K562 (cell line): ENCODE measurements at regions not wholly inside any gene's neighbourhood (a gene's known extent, or its start where the extent isn't known, plus 50 kb on each side); places are given as distances from the start of the nearest gene placed in this dataset.

Experiments
- ATAC-seq: fragments of 200-7000 bp; cut with Tn5 transposase; 3 replicates; pipeline ENCODE4 v1.9.1; 2020; ENCODE audit warnings: moderate library complexity
- BruUV-seq: library from RNA; stranded (reverse); fragments of 400-500 nt; replicated peaks from 2 replicates; lab custom pipeline; 2021; lab: Mats Ljungman, UMichigan
- CTCF ChIA-PET: fragments of 300-600 bp; formaldehyde crosslinking; extraction: SDS; loops from one replicate; lab custom pipeline; 2021; ENCODE audit warnings: low intra/inter-chr PET ratio; lab: Yijun Ruan, JAX
- POLR2A ChIA-PET: fragments of 300-600, 350-650 bp; sonication (Branson Sonifier 250); formaldehyde crosslinking; extraction: SDS; loops from one replicate; lab custom pipeline; 2021; ENCODE audit warnings: antibody characterized with exemption, inconsistent platforms; lab: Yijun Ruan, JAX
- DNase-seq, 4 experiments: peaks; one replicate each; pipeline versions ENCODE4 v3.0.0 to v3.0.0-alpha.2; 2011 to 2018; ENCODE audit warnings: low spot score in 3 of 4, mixed read lengths in 3 of 4; ENCODE audit errors: extremely low read depth in 1 of 4
- FAIRE-seq: peaks from 2 replicates; lab custom pipeline; 2011; peaks lifted over from hg19 to GRCh38; lab: Jason Lieb, UNC
- H2AFZ ChIP-seq: 2 replicates; pipeline ENCODE4 v1.6.0; 2011; ENCODE audit warnings: low read depth, low read length, control low read depth, inconsistent platforms
- H3K27ac ChIP-seq: fragments of 200-600 bp; 3 replicates; pipeline ENCODE4 v1.8.0; 2011; ENCODE audit warnings: low read depth, mild to moderate bottlenecking, control low read depth, inconsistent platforms, low read length, moderate library complexity, mixed read lengths; ENCODE audit errors: extremely low read depth
- H3K27me3 ChIP-seq, 2 experiments: fragments of 300-600 bp in 1 of 2; 2 replicates in 1 of 2; 3 replicates in 1 of 2; pipeline versions ENCODE4 v1.6.0 to v1.8.0; 2011; ENCODE audit warnings: inconsistent platforms in 2 of 2, low read length in 2 of 2, mild to moderate bottlenecking in 1 of 2, mixed read lengths in 1 of 2, moderate library complexity in 1 of 2; ENCODE audit not compliant: control insufficient read depth in 2 of 2, insufficient read depth in 2 of 2
- H3K36me3 ChIP-seq: fragments of 300-600 bp; 3 replicates; pipeline ENCODE4 v1.8.0; 2011; ENCODE audit warnings: mild to moderate bottlenecking, low read length, inconsistent platforms; ENCODE audit not compliant: control insufficient read depth, insufficient read depth
- H3K4me1 ChIP-seq, 2 experiments: fragments of 200-600 bp in 1 of 2; replicated peaks in 1 of 2; 2 replicates in 1 of 2; 3 replicates in 1 of 2; pipeline versions ENCODE4 v1.5.1 to v1.8.0; 2011; ENCODE audit warnings: inconsistent platforms in 2 of 2, low read length in 2 of 2, mild to moderate bottlenecking in 1 of 2, mixed read lengths in 1 of 2, moderate library complexity in 1 of 2; ENCODE audit not compliant: control insufficient read depth in 2 of 2, insufficient read depth in 2 of 2
- H3K4me2 ChIP-seq: 2 replicates; pipeline ENCODE4 v1.6.1; 2011; ENCODE audit warnings: low read length, control low read depth, inconsistent platforms, mixed read lengths; ENCODE audit not compliant: insufficient read depth
- H3K4me3 ChIP-seq: fragments of 200-600 bp; sonication (generic), shearing (Covaris generic); 2 replicates; pipeline ENCODE4 v1.5.1; 2016; ENCODE audit warnings: control low read depth, inconsistent platforms
- H3K79me2 ChIP-seq: fragments of 200-600 bp; 3 replicates; pipeline ENCODE4 v1.8.0; 2011; ENCODE audit warnings: low read length, inconsistent platforms; ENCODE audit not compliant: control insufficient read depth, insufficient read depth
- H3K9ac ChIP-seq, 2 experiments: 2 replicates each; pipeline versions ENCODE4 v1.6.0 to v1.6.1; 2011; ENCODE audit warnings: low read depth in 2 of 2, low read length in 2 of 2, control low read depth in 1 of 2, inconsistent platforms in 1 of 2, mild to moderate bottlenecking in 1 of 2, mixed read lengths in 1 of 2; ENCODE audit not compliant: insufficient read depth in 1 of 2
- H3K9me1 ChIP-seq: one replicate; pipeline ENCODE4 v1.6.0; 2011; ENCODE audit warnings: inconsistent platforms, mild to moderate bottlenecking, low read length, moderate library complexity; ENCODE audit not compliant: control insufficient read depth, insufficient read depth
- H3K9me3 ChIP-seq: replicated peaks from 2 replicates; pipeline ENCODE4 v1.5.1; 2011; ENCODE audit warnings: low read depth, low read length, inconsistent platforms; ENCODE audit not compliant: control insufficient read depth, insufficient read depth
- H4K20me1 ChIP-seq: replicated peaks from 2 replicates; pipeline ENCODE4 v1.6.1; 2011; ENCODE audit warnings: low read length, inconsistent platforms, mixed read lengths; ENCODE audit not compliant: control insufficient read depth, insufficient read depth
- AFF4 ChIP-seq: sonication (generic); formaldehyde crosslinking; IDR thresholded peaks from 2 replicates; pipeline ENCODE4 v1.8.0; 2023; ENCODE audit warnings: mild to moderate bottlenecking, missing genetic modification reagents
- DLX4 ChIP-seq: fragments of 250-450 bp; sonication (Bioruptor Pico); IDR thresholded peaks from 2 replicates; pipeline ENCODE4 v1.6.1; 2021; ENCODE audit warnings: mild to moderate bottlenecking
- HNRNPH1 ChIP-seq: fragments of 200-400 bp; formaldehyde crosslinking; optimal IDR thresholded peaks from 2 replicates; pipeline ENCODE3; 2017; ENCODE audit warnings: low read depth, mild to moderate bottlenecking, low read length, moderate library complexity
- HSF4 ChIP-seq: fragments of 250-450 bp; sonication (Bioruptor Pico); IDR thresholded peaks from 2 replicates; pipeline ENCODE4 v2.1.2; 2022; ENCODE audit warnings: mild to moderate bottlenecking, moderate library complexity, borderline replicate concordance
- KLF16 ChIP-seq: IDR thresholded peaks from 2 replicates; pipeline ENCODE4 v1.6.1; 2016; ENCODE audit warnings: antibody characterized with exemption
- MEIS2 ChIP-seq: fragments of 450-650 bp; IDR thresholded peaks from 2 replicates; pipeline ENCODE4 v1.6.1; 2014; ENCODE audit warnings: mild to moderate bottlenecking; ENCODE audit not compliant: partially characterized antibody
- RNF2 ChIP-seq: sonication (generic); IDR thresholded peaks from 2 replicates; pipeline ENCODE4 v1.6.1; 2016
- ZNF197 ChIP-seq: fragments of 200-800 bp; sonication (Bioruptor generic); IDR thresholded peaks from 2 replicates; pipeline ENCODE4 v1.6.1; 2016; ENCODE audit warnings: low read depth, missing genetic modification characterization, missing compliant biosample characterization
- ZNF395 ChIP-seq: fragments of 200-800 bp; sonication (Bioruptor generic); IDR thresholded peaks from 2 replicates; pipeline ENCODE4 v1.6.1; 2017; ENCODE audit warnings: missing genetic modification characterization, missing compliant biosample characterization
- ZNF407 ChIP-seq: fragments of 450-650 bp; IDR thresholded peaks from 2 replicates; pipeline ENCODE4 v1.6.1; 2016; ENCODE audit warnings: low read depth
- in situ Hi-C: fragments of 300-500 bp; cut with MboI; formaldehyde crosslinking; loops from 4 replicates; pipeline ENCODE4 v1.15.0; 2018; ENCODE audit warnings: inconsistent platforms, mixed read lengths
- intact Hi-C: fragments of 100-400 bp; cut with micrococcal nuclease; formaldehyde crosslinking; loops from 2 replicates; pipeline ENCODE4 v1.14.2; 2022

GRCh38 chr13:78193846-78194245, 275.2 kb upstream of the EDNRB start:
- intact Hi-C loops (no loop called here), in situ Hi-C loops (no loop called here)
- ChIA-PET CTCF (no interaction called here), POLR2A (no interaction called here)
- H4K20me1 ChIP-seq = no peaks in the 10 kb centered on the region
- no peaks in the 10 kb centered on the region for H3K79me2 ChIP-seq
- no peak overlapping the region for H3K4me3 ChIP-seq
- ATAC-seq (no peak), DNase-seq (no peak), FAIRE-seq (no peak)
- no peak overlapping the region for H3K9ac ChIP-seq
- H3K4me2 ChIP-seq = no peak overlapping the region
- H3K27me3 ChIP-seq = no peaks in the 10 kb centered on the region
- H3K27ac ChIP-seq = no peak overlapping the region
- H3K9me1 ChIP-seq = no peaks in the 10 kb centered on the region
- H3K36me3 ChIP-seq = no peaks in the 10 kb centered on the region
- no peak overlapping the region for H2AFZ ChIP-seq
- BruUV-seq = no TSS peak
- H3K9me3 ChIP-seq = no peaks in the 10 kb centered on the region
- no peaks in the 10 kb centered on the region for H3K4me1 ChIP-seq
- no peak for TF ChIP-seq MEIS2
- no peak for TF ChIP-seq HNRNPH1
- TF ChIP-seq ZNF197 = no peak
- no peak for TF ChIP-seq ZNF395 (CRISPR knock-in tag)
- TF ChIP-seq RNF2 = no peak
- TF ChIP-seq ZNF407 = no peak
- no peak for TF ChIP-seq AFF4 (CRISPR knock-in tag)
- no peak for TF ChIP-seq KLF16
- no peak for TF ChIP-seq DLX4 (CRISPR knock-in tag)
- no peak for TF ChIP-seq HSF4 (CRISPR knock-in tag)
